T-helper 1 cell treated with Interleukin-12 subunit alpha and Interleukin-12 subunit beta and Interleukin-4 antibody, amounts not matched to agents 30 μg/mL and 1 μg/mL, for 36 hours (primary cell): ENCODE measurements at regions not wholly inside any gene's neighbourhood (a gene's known extent, or its start where the extent isn't known, plus 50 kb on each side); places are given as distances from the start of the nearest gene placed in this dataset.

ENCODE experiments used
- H3K27ac Mint-ChIP-seq: one replicate; pipeline ENCODE4 v1.8.0; 2021; ENCODE audit warnings: mild to moderate bottlenecking, mixed read lengths
- H3K27me3 Mint-ChIP-seq: one replicate; pipeline ENCODE4 v1.8.0; 2021; ENCODE audit warnings: low read depth, mixed read lengths
- H3K36me3 Mint-ChIP-seq: one replicate; pipeline ENCODE4 v1.8.0; 2021; ENCODE audit warnings: low read depth, mixed read lengths
- H3K4me1 Mint-ChIP-seq: one replicate; pipeline ENCODE4 v1.8.0; 2021; ENCODE audit warnings: low read depth, mixed read lengths
- H3K4me3 Mint-ChIP-seq: one replicate; pipeline ENCODE4 v1.8.0; 2021; ENCODE audit warnings: mild to moderate bottlenecking, moderate library complexity, mixed read lengths
- H3K9me3 Mint-ChIP-seq: one replicate; pipeline ENCODE4 v1.8.0; 2021; ENCODE audit warnings: mixed read lengths

- no peaks in the 10 kb centered on the region for H3K27me3 Mint-ChIP-seq
- H3K4me3 Mint-ChIP-seq, result no peak overlapping the region
- no peak overlapping the region for H3K27ac Mint-ChIP-seq
- no peaks in the 10 kb centered on the region for H3K4me1 Mint-ChIP-seq
- H3K36me3 Mint-ChIP-seq, result no peaks in the 10 kb centered on the region
- peaks cover 25% of the 10 kb centered on the region for H3K9me3 Mint-ChIP-seq
Measured at GRCh38 chr5:17872204-17872603, 237.9 kb downstream of the TAF11L14 start.

- no peak overlapping the region for H3K4me3 Mint-ChIP-seq
- peaks cover 20% of the 10 kb centered on the region for H3K9me3 Mint-ChIP-seq
- H3K36me3 Mint-ChIP-seq, result no peaks in the 10 kb centered on the region
- H3K27ac Mint-ChIP-seq, result no peak overlapping the region
- no peaks in the 10 kb centered on the region for H3K27me3 Mint-ChIP-seq
- no peaks in the 10 kb centered on the region for H3K4me1 Mint-ChIP-seq
Measured at GRCh38 chr5:17878541-17878940, 244.3 kb downstream of the TAF11L14 start.

GRCh38 chr5:17879276-17879675, 245.0 kb downstream of the TAF11L14 start:
- Mint-ChIP-seq H3K36me3 (no peaks in the 10 kb centered on the region), H3K9me3 (peaks cover 21% of the 10 kb centered on the region), H3K27me3 (no peaks in the 10 kb centered on the region), H3K4me3 (no peak overlapping the region), H3K4me1 (no peaks in the 10 kb centered on the region), H3K27ac (no peak overlapping the region)

GRCh38 chr5:17880869-17881268, 246.6 kb downstream of the TAF11L14 start:
- Mint-ChIP-seq H3K4me3 (no peak overlapping the region), H3K4me1 (no peaks in the 10 kb centered on the region), H3K9me3 (peaks cover 23% of the 10 kb centered on the region), H3K36me3 (no peaks in the 10 kb centered on the region), H3K27ac (no peak overlapping the region), H3K27me3 (no peaks in the 10 kb centered on the region)

- Mint-ChIP-seq H3K4me1 (no peaks in the 10 kb centered on the region), H3K4me3 (no peak overlapping the region), H3K9me3 (peaks cover 20% of the 10 kb centered on the region), H3K27me3 (no peaks in the 10 kb centered on the region), H3K27ac (no peak overlapping the region), H3K36me3 (no peaks in the 10 kb centered on the region)
Measured at GRCh38 chr5:17882760-17883488, 248.7 kb downstream of the TAF11L14 start.

GRCh38 chr5:17888155-17888554, 253.9 kb downstream of the TAF11L14 start:
- Mint-ChIP-seq H3K36me3 (no peaks in the 10 kb centered on the region), H3K4me3 (no peak overlapping the region), H3K9me3 (peaks cover 31% of the 10 kb centered on the region), H3K4me1 (no peaks in the 10 kb centered on the region), H3K27ac (no peak overlapping the region), H3K27me3 (no peaks in the 10 kb centered on the region)

GRCh38 chr5:17890501-17890900, 256.2 kb downstream of the TAF11L14 start:
- Mint-ChIP-seq H3K4me1 (no peaks in the 10 kb centered on the region), H3K4me3 (no peak overlapping the region), H3K36me3 (no peaks in the 10 kb centered on the region), H3K27ac (no peak overlapping the region), H3K9me3 (peaks cover 22% of the 10 kb centered on the region), H3K27me3 (no peaks in the 10 kb centered on the region)

- no peaks in the 10 kb centered on the region for H3K4me1 Mint-ChIP-seq
- no peak overlapping the region for H3K27ac Mint-ChIP-seq
- H3K4me3 Mint-ChIP-seq, result no peak overlapping the region
- no peaks in the 10 kb centered on the region for H3K27me3 Mint-ChIP-seq
- peaks cover 32% of the 10 kb centered on the region for H3K9me3 Mint-ChIP-seq
- H3K36me3 Mint-ChIP-seq, result no peaks in the 10 kb centered on the region
Measured at GRCh38 chr5:17891881-17892280, 257.6 kb downstream of the TAF11L14 start.

GRCh38 chr5:17893026-17893635, 258.9 kb downstream of the TAF11L14 start:
- Mint-ChIP-seq H3K36me3 (no peaks in the 10 kb centered on the region), H3K27me3 (no peaks in the 10 kb centered on the region), H3K9me3 (peaks cover 30% of the 10 kb centered on the region), H3K4me1 (no peaks in the 10 kb centered on the region), H3K4me3 (no peak overlapping the region), H3K27ac (no peak overlapping the region)

- Mint-ChIP-seq H3K27me3 (no peaks in the 10 kb centered on the region), H3K27ac (no peak overlapping the region)
Measured at GRCh38 chr5:17895288-17896033, 261.2 kb downstream of the TAF11L14 start.

GRCh38 chr5:17896605-17897004, 262.3 kb downstream of the TAF11L14 start:
- Mint-ChIP-seq H3K4me3 (no peak overlapping the region), H3K36me3 (no peaks in the 10 kb centered on the region), H3K27ac (no peak overlapping the region), H3K4me1 (no peaks in the 10 kb centered on the region), H3K9me3 (peaks cover 17% of the 10 kb centered on the region), H3K27me3 (no peaks in the 10 kb centered on the region)

More at GRCh38 chr5:17895288-17896033, 261.2 kb downstream of the TAF11L14 start:
- Mint-ChIP-seq H3K4me1 (no peaks in the 10 kb centered on the region), H3K9me3 (peaks cover 21% of the 10 kb centered on the region), H3K36me3 (no peaks in the 10 kb centered on the region), H3K4me3 (no peak overlapping the region)

GRCh38 chr5:17897776-17898175, 263.5 kb downstream of the TAF11L14 start:
- no peak overlapping the region for H3K27ac Mint-ChIP-seq

GRCh38 chr5:17898766-17899165, 264.5 kb downstream of the TAF11L14 start:
- no peak overlapping the region for H3K4me3 Mint-ChIP-seq
- no peaks in the 10 kb centered on the region for H3K27me3 Mint-ChIP-seq
- no peak overlapping the region for H3K27ac Mint-ChIP-seq
- no peaks in the 10 kb centered on the region for H3K4me1 Mint-ChIP-seq
- H3K36me3 Mint-ChIP-seq, result no peaks in the 10 kb centered on the region
- H3K9me3 Mint-ChIP-seq, result peaks cover 17% of the 10 kb centered on the region

More at GRCh38 chr5:17897776-17898175, 263.5 kb downstream of the TAF11L14 start:
- H3K27me3 Mint-ChIP-seq, result no peaks in the 10 kb centered on the region
- H3K4me1 Mint-ChIP-seq, result no peaks in the 10 kb centered on the region
- H3K4me3 Mint-ChIP-seq, result no peak overlapping the region
- no peaks in the 10 kb centered on the region for H3K36me3 Mint-ChIP-seq
- peaks cover 15% of the 10 kb centered on the region for H3K9me3 Mint-ChIP-seq

GRCh38 chr5:17907094-17907493, 272.8 kb downstream of the TAF11L14 start:
- no peak overlapping the region for H3K27ac Mint-ChIP-seq
- no peak overlapping the region for H3K4me3 Mint-ChIP-seq
- no peaks in the 10 kb centered on the region for H3K27me3 Mint-ChIP-seq
- H3K36me3 Mint-ChIP-seq, result no peaks in the 10 kb centered on the region
- peaks cover 13% of the 10 kb centered on the region for H3K9me3 Mint-ChIP-seq
- no peaks in the 10 kb centered on the region for H3K4me1 Mint-ChIP-seq

- H3K4me1 Mint-ChIP-seq, result no peaks in the 10 kb centered on the region
- H3K4me3 Mint-ChIP-seq, result no peak overlapping the region
- H3K36me3 Mint-ChIP-seq, result no peaks in the 10 kb centered on the region
- peaks cover 14% of the 10 kb centered on the region for H3K9me3 Mint-ChIP-seq
- no peaks in the 10 kb centered on the region for H3K27me3 Mint-ChIP-seq
- H3K27ac Mint-ChIP-seq, result no peak overlapping the region
Measured at GRCh38 chr5:17910318-17910717, 276.1 kb downstream of the TAF11L14 start.
